ENCODE measurements at regions not wholly inside any gene's neighbourhood (a gene's known extent, or its start where the extent isn't known, plus 50 kb on each side); places are given as distances from the start of the nearest gene placed in this dataset.
"Not testable (repeated sequence)": the region's sequence is repeated elsewhere in the genome, so short reads cannot be mapped to it uniquely, and the experiment has no call there.

DNA sequence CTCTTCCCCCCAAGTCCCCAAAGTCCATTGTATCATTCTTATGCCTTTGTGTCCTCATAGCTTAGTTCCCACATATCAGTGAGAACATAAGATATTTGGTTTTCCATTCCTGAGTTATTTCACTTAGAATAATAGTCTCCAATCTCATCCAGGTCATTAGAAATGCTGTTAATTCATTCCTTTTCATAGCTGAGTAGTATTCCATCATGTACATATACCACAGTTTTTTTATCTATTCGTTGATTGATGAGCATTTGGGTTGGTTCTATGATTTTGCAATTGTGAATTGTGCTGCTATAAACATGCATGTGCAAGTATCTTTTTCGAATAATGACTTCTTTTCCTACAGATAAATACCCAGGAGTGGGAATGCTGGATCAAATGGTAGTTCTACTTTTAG lies 359.6 kb downstream of the ADAMTS20 start:
- not testable (repeated sequence) for H3K27ac Mint-ChIP-seq; H3K36me3 Mint-ChIP-seq (ENCODE audit: insufficient read depth in 1 of 3, low read depth in 3 of 3); DNase-seq; H3K27me3 Mint-ChIP-seq (ENCODE audit: low read depth); H2AK5ac ChIP-seq (ENCODE audit: insufficient read length, low read length); H3K9ac ChIP-seq (ENCODE audit: extremely low read depth, insufficient read length, low read length); H2BK5ac ChIP-seq (ENCODE audit: insufficient read length, low read length); H3K23ac ChIP-seq (ENCODE audit: insufficient read length, low read depth, low read length); H3K56ac ChIP-seq (ENCODE audit: insufficient read length, low read depth, low read length); H4K91ac ChIP-seq (ENCODE audit: insufficient read length, low read depth, low read length); H4K8ac ChIP-seq (replicated peaks; ENCODE audit: insufficient read length, low read depth, low read length); H2BK120ac ChIP-seq (ENCODE audit: low read depth, low read length, poor library complexity, severe bottlenecking); H3K79me2 ChIP-seq (ENCODE audit: insufficient read depth, low read length); H2BK20ac ChIP-seq (ENCODE audit: low read depth, low read length, poor library complexity, severe bottlenecking); H2BK15ac ChIP-seq (ENCODE audit: low read depth, low read length); H3K27ac ChIP-seq (ENCODE audit: insufficient read length, low read depth, low read length); H3K4ac ChIP-seq (ENCODE audit: low read depth, low read length); H3T11ph ChIP-seq (ENCODE audit: low read length); H4K5ac ChIP-seq (ENCODE audit: insufficient read length, low read depth, low read length); H3K79me1 ChIP-seq (ENCODE audit: insufficient read depth, low read depth, low read length, poor library complexity, severe bottlenecking); H3K9me3 ChIP-seq (ENCODE audit: control insufficient read depth, low read depth, low read length); H3K4me1 ChIP-seq (ENCODE audit: insufficient read depth, low read length); H3K14ac ChIP-seq (ENCODE audit: insufficient read depth, low read length); H3K27me3 ChIP-seq (ENCODE audit: insufficient read depth, low read length); H3K4me3 Mint-ChIP-seq; H2AFZ ChIP-seq (ENCODE audit: low read length); H4K20me1 ChIP-seq (ENCODE audit: control insufficient read depth, insufficient read depth, insufficient read length); H3K23me2 ChIP-seq (ENCODE audit: insufficient read length, low read depth, low read length, poor library complexity, severe bottlenecking); H3K4me1 Mint-ChIP-seq; H3K4me2 ChIP-seq (ENCODE audit: insufficient read depth, insufficient read length, low read length); H2BK12ac ChIP-seq (ENCODE audit: insufficient read length, low read depth, low read length); H3K18ac ChIP-seq (ENCODE audit: insufficient read length, low read depth, low read length)
- no CpG with 5 or more reads among the region's 2 CpGs for WGBS (ENCODE audit: extremely low coverage, insufficient read length, low lambda C conversion rate)
- peaks cover 9 to 15% of the 10 kb centered on the region in 2 experiments; a peak in 4 of 5 replicates for H3K9me3 Mint-ChIP-seq
